Urinary bladder (tissue), 3 donors: ENCODE measurements at regions not wholly inside any gene's neighbourhood (a gene's known extent, or its start where the extent isn't known, plus 50 kb on each side); places are given as distances from the start of the nearest gene placed in this dataset.

Experiments
- DNase-seq: peaks from one replicate; pipeline ENCODE4 v3.0.0-alpha.2; 2015; ENCODE audit errors: extremely low spot score
- H3K27ac ChIP-seq: one replicate; pipeline ENCODE4 v1.5.1; 2013; ENCODE audit warnings: low read depth, mild to moderate bottlenecking, moderate library complexity
- H3K36me3 ChIP-seq: one replicate; pipeline ENCODE4 v1.6.1; 2013; ENCODE audit warnings: mild to moderate bottlenecking, moderate library complexity; ENCODE audit not compliant: insufficient read depth
- H3K4me1 ChIP-seq: one replicate; pipeline ENCODE4 v1.6.1; 2013; ENCODE audit warnings: mild to moderate bottlenecking, moderate library complexity; ENCODE audit not compliant: insufficient read depth
- H3K4me3 ChIP-seq: one replicate; pipeline ENCODE4 v1.5.1; 2013; ENCODE audit warnings: low read depth, low read length
- WGBS: extraction: QIAGEN DNeasy Blood & Tissue Kit; methylation state at CpG from one replicate; pipeline ENCODE4 v1.1.7; 2013; 5-methylcytosine and 5-hydroxymethylcytosine counted together
- donor health status: healthy with polysubstance abuse.
- donor health status: healthy.

DNA sequence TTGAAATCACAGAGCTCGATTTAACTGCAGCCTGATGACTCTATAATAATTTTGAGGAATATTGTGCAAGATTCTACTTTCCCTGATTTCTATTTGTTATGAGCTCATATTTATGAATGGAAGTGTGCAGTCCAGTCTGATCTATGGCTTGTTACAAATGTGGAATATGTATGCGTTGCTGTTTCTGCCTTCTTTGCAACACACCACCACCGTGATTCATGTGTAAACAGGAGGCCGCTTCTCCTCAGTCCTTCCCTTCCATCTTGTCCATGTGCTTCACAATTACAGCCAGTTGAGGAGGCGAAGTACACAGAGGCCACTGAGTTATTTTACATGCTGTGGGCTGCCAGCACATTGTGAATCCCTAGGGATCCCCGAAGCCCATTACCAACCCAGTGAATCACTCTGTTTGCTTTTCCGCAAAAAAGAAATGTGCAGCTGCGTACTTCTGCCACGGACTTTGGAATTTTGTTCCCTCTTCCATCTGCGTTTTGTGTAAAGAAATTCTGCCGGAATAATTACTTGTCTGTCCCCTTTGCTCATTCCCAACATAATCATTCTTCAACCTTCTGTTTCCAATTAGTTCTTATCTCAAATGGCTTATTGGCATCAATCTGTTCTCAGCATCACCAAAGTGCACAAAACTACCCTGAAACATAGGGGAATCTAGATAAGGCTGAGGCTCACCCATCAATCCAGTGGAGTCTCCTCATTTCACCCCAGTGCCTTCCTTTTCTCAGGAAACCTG is 551.6 kb upstream of the CITED2 start:
- Histone ChIP-seq H3K36me3 (no peaks in the 10 kb centered on the region), H3K27ac (no peak overlapping the region), H3K4me1 (no peaks in the 10 kb centered on the region), H3K4me3 (no peak overlapping the region)
- WGBS = 77% methylated on average over 11 of the region's 11 CpGs
- DNase-seq = no peak

DNA sequence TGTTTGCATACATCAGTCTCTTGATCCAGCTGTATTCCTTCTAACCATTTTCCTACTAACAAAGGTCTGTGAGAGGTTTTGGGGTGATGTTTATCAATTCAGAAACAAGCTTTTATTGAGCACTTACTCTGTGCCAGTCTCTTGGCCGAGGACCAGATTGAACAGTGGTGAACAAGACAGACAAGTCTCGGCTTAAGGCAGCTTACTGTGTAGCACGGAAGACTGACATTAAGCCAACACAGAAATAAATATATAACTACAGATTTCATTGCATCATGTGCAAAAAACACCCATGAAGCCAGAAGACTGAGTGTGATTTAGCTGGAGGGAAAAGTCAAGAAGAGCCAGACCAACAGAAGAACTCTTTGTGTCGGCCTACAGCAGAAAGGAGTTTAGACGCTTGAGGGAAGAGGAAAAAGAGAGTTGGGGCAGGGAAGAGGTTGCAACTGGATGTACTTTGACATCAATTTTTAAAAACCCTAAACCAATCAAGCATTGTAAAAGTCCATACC is 549.6 kb upstream of the CITED2 start:
- Histone ChIP-seq H3K4me3 (no peak overlapping the region), H3K4me1 (no peaks in the 10 kb centered on the region), H3K36me3 (no peaks in the 10 kb centered on the region), H3K27ac (no peak overlapping the region)
- DNase-seq = no peak
- 89% methylated on average over 5 of the region's 5 CpGs for WGBS

DNA sequence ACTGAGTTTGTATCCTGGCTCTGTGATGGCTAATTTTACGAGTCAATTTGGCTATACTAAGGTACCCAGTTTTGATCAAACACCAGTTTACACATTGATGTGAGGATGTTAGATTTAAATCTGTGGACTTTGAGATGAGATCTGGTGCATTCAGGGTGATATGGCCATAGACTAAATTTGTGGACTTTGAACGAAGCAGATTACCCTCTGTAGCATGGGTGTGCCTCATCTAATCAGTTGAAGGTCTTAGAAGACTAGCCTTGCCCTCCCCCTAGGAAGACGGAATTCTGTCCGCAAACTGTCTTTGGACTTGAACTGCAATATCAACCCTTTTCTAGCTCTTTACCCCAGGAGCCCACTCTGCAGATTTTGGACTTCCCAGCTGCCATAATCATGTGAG is 547.8 kb upstream of the CITED2 start:
- 95% methylated on average over 4 of the region's 4 CpGs for WGBS
- no peak for DNase-seq
- Histone ChIP-seq H3K4me1 (no peaks in the 10 kb centered on the region), H3K4me3 (no peak overlapping the region), H3K27ac (no peak overlapping the region), H3K36me3 (no peaks in the 10 kb centered on the region)

DNA sequence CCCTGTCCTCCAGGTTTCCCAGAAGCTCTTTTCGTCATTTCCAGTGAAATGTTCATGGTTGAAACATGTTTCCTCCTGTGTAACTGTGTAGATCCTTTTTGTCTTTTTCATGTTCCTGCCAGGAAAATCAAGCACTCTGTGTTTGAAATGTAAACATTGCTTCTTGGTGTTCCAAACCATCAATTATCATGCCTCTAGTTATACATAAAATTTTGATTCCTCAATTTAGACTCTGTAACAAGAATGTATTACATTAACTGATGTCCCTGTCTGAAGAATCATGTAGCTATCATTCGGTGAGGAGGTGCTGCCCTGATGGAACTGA is 546.3 kb upstream of the CITED2 start:
- no peak overlapping the region for H3K4me3 ChIP-seq
- H3K4me1 ChIP-seq = no peaks in the 10 kb centered on the region
- no peak overlapping the region for H3K27ac ChIP-seq
- no peaks in the 10 kb centered on the region for H3K36me3 ChIP-seq
- DNase-seq = no peak
- WGBS = 76% methylated on average over 2 of the region's 2 CpGs

DNA sequence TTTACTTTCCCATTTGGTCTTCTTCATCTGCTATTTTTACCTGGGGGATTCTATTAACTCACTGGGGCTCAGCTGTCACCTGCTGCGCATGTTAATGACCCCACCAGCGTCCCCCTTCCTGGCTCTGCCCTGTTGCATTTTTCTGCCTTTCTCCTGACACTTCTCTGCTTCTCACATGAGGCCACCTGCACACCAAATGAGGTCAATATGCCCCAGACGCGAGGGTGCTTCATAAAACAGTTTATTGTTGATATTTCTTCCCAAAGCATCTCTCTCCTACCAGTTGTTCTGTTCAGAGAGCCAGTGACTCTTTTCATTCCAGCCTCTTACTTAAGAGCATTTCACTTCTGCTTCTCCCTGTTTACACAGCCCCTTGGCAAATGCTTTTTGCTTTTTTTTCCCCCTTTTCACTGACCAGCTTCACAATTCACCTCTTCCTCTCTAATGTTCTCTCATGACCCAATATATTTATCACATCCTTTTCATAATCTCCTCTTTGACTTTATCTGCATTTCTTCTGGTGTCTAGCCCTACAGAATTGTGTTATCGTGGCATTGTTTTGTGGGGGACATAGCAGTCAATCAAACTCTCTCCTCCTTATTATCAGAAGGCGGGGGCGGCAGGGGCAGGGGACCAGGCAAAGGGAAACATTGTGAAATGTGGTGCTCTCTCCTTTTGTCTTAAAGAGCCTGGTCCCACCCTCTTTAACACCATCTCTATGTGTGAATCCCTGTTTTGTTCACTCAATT is 545.8 kb upstream of the CITED2 start:
- 59% methylated on average over 7 of the region's 7 CpGs for WGBS
- H3K27ac ChIP-seq = no peak overlapping the region
- no peak for DNase-seq
- H3K36me3 ChIP-seq = no peaks in the 10 kb centered on the region
- no peaks in the 10 kb centered on the region for H3K4me1 ChIP-seq
- H3K4me3 ChIP-seq = no peak overlapping the region

DNA sequence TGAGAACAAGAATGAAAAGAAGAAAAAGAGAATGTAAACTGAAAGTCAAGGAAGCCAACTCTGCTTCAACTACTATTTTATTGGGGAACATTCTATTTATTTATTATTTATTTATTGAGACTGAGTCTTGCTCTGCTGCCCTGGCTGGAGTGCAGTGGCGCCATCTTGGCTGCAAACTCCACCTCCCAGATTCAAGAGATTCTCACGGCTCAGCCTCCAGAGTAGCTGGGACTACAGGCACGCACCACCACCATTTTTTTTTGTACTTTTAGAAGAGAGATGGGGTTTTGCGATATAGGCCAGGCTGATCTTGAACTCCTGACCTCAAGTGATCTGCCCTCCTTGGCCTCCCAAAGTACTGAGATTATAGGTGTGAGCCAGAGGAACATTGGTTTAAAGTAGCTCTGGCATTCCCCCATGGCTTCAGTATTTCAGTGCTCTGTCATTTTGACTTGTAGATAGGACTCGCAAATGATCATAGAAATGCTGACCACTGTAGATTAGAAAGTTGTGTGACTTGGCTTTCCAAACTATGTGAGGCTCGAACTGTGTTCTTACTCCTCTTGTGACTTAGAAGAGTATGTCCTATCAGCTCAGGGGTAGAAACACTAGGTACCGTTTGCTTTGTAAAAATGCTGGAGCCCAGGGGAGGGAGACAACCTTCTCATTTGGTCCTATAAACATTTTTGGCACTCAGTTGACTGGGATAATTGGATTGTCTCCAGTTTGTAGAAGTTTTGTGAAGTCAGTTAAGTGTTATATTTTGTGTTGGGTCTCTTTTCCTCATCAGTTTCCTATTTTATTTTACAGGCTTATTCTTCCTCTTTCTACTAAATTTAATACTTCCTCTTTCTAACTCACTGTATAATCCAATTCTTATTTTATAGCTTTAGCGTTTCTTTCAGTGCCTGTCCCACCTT is 544.9 kb upstream of the CITED2 start:
- 85% methylated on average over 8 of the region's 8 CpGs for WGBS

DNA sequence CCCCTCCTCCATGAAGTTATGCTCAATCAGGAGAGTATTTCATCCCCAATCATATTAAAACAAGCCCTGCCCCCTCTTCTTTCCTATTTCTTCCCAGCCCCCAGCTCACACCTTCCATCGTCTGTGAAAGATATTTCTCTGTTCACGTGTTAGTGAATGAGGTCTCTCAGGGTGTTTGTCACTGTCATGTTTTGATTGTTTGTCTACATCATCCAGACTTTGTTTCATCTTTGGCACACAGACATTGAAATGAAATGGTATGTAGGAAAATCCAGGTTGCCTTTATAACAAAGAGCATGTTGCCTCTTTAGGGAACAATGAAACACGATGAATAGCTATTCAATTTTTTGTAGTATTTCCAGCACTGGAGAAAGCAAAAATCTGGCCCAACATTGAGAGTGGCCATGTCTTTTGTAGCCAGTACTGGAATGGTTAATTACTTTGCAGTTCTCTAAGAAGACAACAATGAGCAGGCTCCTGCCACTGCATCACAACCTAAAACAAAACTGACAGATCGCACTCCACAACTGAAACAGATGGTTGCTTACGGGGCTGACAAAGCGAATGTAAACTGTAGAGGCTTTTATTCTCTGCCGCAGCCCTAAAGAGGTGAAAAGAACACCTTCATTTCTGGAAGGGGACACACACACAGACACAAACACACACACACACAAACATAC is 543.6 kb upstream of the CITED2 start:
- H3K27ac ChIP-seq = no peak overlapping the region
- no peaks in the 10 kb centered on the region for H3K36me3 ChIP-seq
- H3K4me3 ChIP-seq = no peak overlapping the region
- no peaks in the 10 kb centered on the region for H3K4me1 ChIP-seq
- no peak for DNase-seq
- WGBS = 90% methylated on average over 7 of the region's 7 CpGs

More for the DNA sequence above, 544.9 kb upstream of the CITED2 start:
- no peak for DNase-seq
- Histone ChIP-seq H3K27ac (no peak overlapping the region), H3K36me3 (no peaks in the 10 kb centered on the region), H3K4me3 (no peak overlapping the region), H3K4me1 (no peaks in the 10 kb centered on the region)

DNA sequence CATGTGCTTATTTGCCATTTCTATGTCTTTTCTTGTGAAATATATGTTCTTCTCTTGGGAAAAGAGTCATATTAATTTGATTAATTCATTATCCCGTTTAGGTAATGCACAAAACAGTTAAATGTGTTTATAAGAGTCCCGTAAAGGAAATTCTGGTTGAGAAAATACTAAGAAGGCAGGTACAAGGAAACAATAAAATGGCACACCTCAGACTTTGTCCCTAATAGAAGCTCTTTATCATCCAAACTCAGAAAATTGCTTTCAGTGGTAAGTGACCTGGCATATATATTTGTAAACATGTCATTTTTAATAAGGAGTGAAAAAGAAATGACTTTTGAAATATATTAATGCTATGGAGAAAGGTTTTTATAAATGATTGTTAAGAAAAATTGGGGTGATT is 540.5 kb upstream of the CITED2 start:
- no peaks in the 10 kb centered on the region for H3K36me3 ChIP-seq
- H3K4me1 ChIP-seq = no peaks in the 10 kb centered on the region
- H3K27ac ChIP-seq = no peak overlapping the region
- WGBS = 92% methylated on average over 2 of the region's 2 CpGs
- H3K4me3 ChIP-seq = no peak overlapping the region
- DNase-seq = no peak

DNA sequence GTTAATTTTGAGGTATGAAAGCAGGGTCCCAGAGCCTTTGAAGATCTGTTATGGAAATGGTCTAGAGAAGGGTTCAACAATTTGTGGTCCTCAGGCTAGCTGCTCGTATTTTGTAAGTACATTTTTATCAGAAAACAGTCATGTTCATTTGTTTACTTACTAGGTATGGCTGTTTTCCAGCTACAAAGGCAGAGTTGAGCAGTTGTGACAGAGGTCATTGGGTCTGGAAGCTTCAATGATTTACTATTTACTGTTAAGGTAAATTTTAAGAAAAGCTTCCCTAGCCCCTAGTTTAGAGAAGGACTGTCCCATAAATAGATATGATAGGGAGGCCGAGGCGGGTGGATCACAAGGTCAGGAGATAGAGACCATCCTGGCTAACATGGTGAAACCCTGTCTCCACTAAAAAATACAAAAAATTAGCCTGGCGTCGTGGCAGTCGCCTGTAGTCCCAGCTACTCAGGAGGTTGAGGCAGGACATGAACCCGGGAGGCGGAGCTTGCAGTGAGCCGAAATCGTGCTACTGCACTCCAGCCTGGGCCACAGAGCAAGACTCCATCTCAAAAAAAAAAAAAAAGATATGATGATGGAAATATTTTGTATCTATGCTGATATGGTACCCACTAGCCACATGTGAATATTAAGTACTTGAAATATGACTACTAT is 538.4 kb upstream of the CITED2 start:
- 91% methylated on average over 10 of the region's 10 CpGs for WGBS
- no peak overlapping the region for H3K4me3 ChIP-seq
- H3K27ac ChIP-seq = no peak overlapping the region
- no peaks in the 10 kb centered on the region for H3K4me1 ChIP-seq
- no peaks in the 10 kb centered on the region for H3K36me3 ChIP-seq
- DNase-seq = no peak

DNA sequence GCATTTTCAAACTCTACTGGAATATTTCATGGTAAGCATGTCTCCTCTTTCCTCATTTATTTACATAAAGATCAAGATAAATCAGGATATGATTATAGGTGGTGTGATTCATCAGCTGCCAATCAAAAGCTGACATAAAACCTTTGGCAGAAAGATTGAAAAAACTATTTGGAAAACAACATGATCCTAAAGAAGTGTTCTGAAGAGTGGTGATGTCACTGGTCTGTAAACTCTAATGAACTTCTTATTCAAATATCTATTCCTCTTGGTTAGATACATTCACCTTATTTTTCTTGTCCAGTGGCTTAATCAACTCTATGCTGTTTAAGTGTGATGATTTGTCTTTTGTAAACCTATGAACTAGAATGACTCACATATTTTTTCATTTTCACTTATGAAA is 535.5 kb upstream of the CITED2 start:
- no peaks in the 10 kb centered on the region for H3K4me1 ChIP-seq
- no peaks in the 10 kb centered on the region for H3K36me3 ChIP-seq
- H3K4me3 ChIP-seq = no peak overlapping the region
- H3K27ac ChIP-seq = no peak overlapping the region
- no peak for DNase-seq

DNA sequence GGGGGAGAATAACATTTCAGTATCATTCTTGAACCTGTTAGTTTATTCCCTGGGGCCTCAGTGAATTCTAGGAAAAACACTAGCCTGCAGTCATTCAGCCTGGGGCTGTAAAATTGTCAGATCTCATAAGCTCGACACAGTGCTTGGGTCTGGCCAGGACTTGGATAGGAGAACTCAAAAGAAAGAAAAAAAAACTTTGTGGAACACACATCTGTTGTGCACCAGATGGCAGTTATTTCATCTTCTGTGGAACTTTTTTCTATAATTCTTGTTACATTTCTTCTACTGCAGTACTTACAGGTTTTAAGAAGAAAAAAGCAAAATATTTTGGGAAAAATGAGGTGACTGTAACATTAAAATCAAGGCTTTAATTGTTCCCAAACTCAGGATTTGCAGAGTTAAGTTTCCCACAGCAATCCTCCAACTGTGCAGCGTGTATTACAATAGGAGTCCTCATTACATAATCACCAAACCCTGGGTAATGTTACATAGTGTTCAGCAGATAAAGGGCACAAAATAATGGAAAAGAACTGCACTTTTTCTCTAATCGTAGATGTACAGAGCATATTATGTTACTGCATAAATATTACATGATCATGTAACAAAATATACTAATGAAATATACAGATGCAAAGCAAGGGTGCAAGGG is 531.1 kb upstream of the CITED2 start:
- Histone ChIP-seq H3K4me3 (no peak overlapping the region), H3K27ac (no peak overlapping the region), H3K4me1 (no peaks in the 10 kb centered on the region), H3K36me3 (no peaks in the 10 kb centered on the region)
- 39% methylated on average over 3 of the region's 3 CpGs for WGBS
- no peak for DNase-seq

DNA sequence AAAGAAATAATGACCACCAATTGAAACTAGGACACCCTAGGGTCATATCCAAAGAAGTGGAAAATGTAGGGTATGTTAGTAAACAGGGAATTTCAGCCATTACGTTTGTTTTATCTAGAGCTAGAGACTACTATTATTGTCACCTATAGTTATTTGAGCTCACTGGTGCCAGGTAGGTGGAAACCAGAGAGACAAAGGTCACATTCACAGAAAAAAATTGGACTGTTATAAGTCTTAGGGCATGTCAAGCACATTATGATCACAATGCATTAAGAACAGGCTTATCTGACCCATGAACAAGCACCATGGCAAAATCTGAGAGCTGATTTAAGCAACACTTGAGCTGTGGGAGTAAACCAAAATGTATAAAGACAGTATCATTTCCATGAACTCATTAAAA is 530.1 kb upstream of the CITED2 start:
- no peak for DNase-seq
- Histone ChIP-seq H3K36me3 (no peaks in the 10 kb centered on the region), H3K4me1 (no peaks in the 10 kb centered on the region), H3K4me3 (no peak overlapping the region), H3K27ac (no peak overlapping the region)
- WGBS = 91% methylated on average over 1 of the region's 1 CpG
